Vagina (tissue), 2 donors: ENCODE measurements at regions not wholly inside any gene's neighbourhood (a gene's known extent, or its start where the extent isn't known, plus 50 kb on each side); places are given as distances from the start of the nearest gene placed in this dataset.

Experiments
- POLR2A ChIP-seq, 2 donors: fragments of 450-650 bp; IDR thresholded peaks; one replicate each; pipeline ENCODE4 v1.6.1; 2017; ENCODE audit warnings: antibody characterized with exemption in 2 of 2, mild to moderate bottlenecking in 2 of 2, moderate library complexity in 2 of 2
- POLR2AphosphoS5 ChIP-seq, 2 donors: sonication (generic); formaldehyde crosslinking; IDR thresholded peaks; one replicate each; pipeline ENCODE4 v1.9.0; 2017; ENCODE audit warnings: antibody characterized with exemption in 2 of 2, mild to moderate bottlenecking in 2 of 2, low read depth in 1 of 2; ENCODE audit not compliant: insufficient read depth in 1 of 2

DNA sequence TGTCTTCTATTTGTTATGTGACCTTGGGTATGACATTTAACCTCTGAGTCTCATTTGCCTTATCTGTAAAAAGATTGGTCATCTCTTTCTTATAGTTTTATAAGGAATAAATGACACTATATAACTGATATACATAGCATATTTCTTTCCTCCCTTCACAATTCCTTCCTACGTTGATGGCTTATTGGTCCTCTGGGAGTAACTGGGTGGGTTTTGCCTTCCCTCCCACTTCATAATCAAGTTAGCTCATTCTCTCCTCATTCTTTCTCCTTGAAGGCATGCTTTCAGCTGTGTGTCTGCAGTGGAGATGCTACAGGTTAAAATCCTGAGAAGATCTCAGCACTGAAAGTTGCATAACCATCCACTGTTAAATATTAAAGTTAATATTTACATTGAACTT lies 382.4 kb downstream of the TMEM38B start:
- no peak for TF ChIP-seq POLR2A (IDR thresholded peaks at IDR 0.05)
- TF ChIP-seq POLR2AphosphoS5 (IDR thresholded peaks at IDR 0.05; ENCODE audit: insufficient read depth in 1 of 2, low read depth in 1 of 2) = no peak
